Subcutaneous abdominal adipose tissue (tissue), 5 donors: ENCODE measurements at regions not wholly inside any gene's neighbourhood (a gene's known extent, or its start where the extent isn't known, plus 50 kb on each side); places are given as distances from the start of the nearest gene placed in this dataset.

ENCODE experiments used
- H3K27ac ChIP-seq: one replicate; pipeline ENCODE4 v1.7.0; 2013; ENCODE audit warnings: low read depth, mild to moderate bottlenecking, inconsistent platforms, low read length, moderate library complexity
- H3K27me3 ChIP-seq, 5 donors: one replicate each; pipeline ENCODE4 v1.7.0; 2013; ENCODE audit warnings: low read length in 5 of 5, inconsistent platforms in 1 of 5; ENCODE audit not compliant: control insufficient read depth in 5 of 5, insufficient read depth in 4 of 5
- H3K36me3 ChIP-seq, 5 donors: one replicate each; pipeline ENCODE4 v1.7.0; 2013; ENCODE audit warnings: low read length in 5 of 5; ENCODE audit not compliant: control insufficient read depth in 5 of 5, insufficient read depth in 5 of 5
- H3K4me1 ChIP-seq, 5 donors: one replicate each; pipeline ENCODE4 v1.7.0; 2013; ENCODE audit warnings: low read length in 5 of 5, mild to moderate bottlenecking in 3 of 5, moderate library complexity in 1 of 5; ENCODE audit not compliant: control insufficient read depth in 5 of 5, insufficient read depth in 5 of 5
- H3K4me3 ChIP-seq, 5 donors: one replicate each; pipeline ENCODE4 v1.7.0; 2013; ENCODE audit warnings: low read length in 5 of 5, low read depth in 1 of 5
- H3K9ac ChIP-seq, 5 donors: one replicate each; pipeline ENCODE4 v1.7.0; 2013; ENCODE audit warnings: low read length in 5 of 5, mild to moderate bottlenecking in 4 of 5, moderate library complexity in 3 of 5
- H3K9me3 ChIP-seq, 5 donors: one replicate each; pipeline ENCODE4 v1.7.0; 2013; ENCODE audit warnings: low read length in 5 of 5; ENCODE audit not compliant: control insufficient read depth in 5 of 5
- donor health status: healthy.
- donor health status: healthy.
- donor health status: healthy.
- donor health status: healthy.
- donor health status: healthy.

DNA sequence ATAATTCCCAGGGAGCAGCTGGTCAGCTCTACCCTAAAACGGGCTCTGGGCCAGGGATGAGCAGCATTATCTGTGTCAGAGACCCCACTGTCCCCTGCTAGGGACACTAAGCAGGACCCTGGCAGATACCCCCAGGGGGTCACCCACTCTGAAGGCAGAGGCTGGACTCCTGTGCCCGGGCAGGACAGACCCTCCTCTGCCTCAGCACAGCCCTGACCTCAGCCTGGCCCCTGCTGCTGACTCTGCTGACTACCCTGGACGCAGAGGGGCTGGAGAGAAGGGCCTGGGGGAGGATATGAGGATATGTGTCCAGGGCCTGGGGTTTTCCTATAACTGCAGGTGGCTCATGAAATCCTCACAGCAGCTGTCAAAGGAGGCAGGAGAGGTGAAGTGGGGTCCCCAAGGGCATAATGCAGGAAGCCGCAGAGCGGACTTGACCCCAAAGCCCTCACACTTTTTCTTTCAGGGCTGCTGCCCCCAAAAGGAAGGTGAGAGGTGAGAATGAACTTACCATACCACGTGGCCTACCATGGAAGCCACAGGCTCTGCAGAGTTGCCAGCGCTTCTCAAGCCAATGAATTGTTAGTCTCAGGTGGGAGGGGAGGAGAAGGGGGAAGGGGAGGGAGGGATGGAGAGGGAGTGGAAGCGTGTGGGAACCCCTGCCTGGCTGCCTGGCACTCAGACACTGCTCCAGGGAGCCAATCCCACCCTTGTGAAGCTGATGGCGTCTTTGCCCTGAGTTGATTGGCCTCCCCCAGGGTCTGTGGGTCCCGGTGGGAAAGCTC lies 76.7 kb upstream of the WNT11 start:
- no peaks in the 10 kb centered on the region for H3K9me3 ChIP-seq
- no peak overlapping the region for H3K27ac ChIP-seq
- H3K27me3 ChIP-seq = no peaks in the 10 kb centered on the region
- H3K9ac ChIP-seq = no peak overlapping the region
- H3K4me1 ChIP-seq = peaks cover 0 to 2% (median 0%) of the 10 kb centered on the region in 5 donors
- H3K36me3 ChIP-seq = no peaks in the 10 kb centered on the region
- no peak overlapping the region for H3K4me3 ChIP-seq

DNA sequence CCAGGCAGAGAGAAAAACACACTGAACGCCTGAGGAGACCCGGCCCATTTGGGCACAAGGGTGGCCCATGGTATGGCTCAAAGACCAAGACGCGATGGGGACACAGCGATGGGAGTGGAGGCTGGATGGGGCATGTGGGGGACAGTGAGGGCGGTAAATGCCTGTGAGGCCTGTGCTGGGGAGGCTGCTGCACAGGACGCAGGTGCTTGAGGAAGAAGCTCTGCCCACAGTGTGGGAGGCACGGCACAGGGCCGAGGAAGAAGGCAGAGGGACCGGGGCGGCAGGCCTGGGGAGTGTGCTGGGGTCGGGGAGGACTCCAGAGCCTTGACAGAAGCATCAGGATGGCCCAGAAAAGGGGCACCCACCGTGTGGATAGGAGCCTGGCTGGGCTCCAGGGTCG lies 75.9 kb upstream of the WNT11 start:
- Histone ChIP-seq H3K27ac (no peak overlapping the region), H3K9me3 (no peaks in the 10 kb centered on the region), H3K4me3 (no peak overlapping the region), H3K9ac (no peak overlapping the region), H3K27me3 (no peaks in the 10 kb centered on the region), H3K36me3 (no peaks in the 10 kb centered on the region), H3K4me1 (no peaks in the 10 kb centered on the region)

DNA sequence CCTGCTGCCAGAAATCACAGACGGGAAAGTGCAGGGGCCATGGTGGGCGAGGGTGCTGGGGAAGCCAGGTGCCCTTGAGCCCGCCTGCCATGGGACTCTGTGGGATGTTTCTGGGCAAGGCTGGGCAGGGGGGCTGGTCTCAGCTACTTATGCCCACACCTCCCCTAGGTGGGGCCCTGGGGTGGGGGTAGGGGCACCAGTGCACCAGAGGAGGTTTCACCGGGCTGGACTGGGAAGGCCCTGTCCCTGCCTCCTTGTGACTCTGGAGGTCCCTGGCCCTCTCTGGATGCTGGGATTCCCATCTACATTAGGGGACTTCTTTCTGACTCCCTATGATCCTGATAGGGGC lies 75.2 kb upstream of the WNT11 start:
- Histone ChIP-seq H3K9ac (no peak overlapping the region), H3K4me3 (no peak overlapping the region), H3K36me3 (no peaks in the 10 kb centered on the region), H3K27me3 (no peaks in the 10 kb centered on the region), H3K9me3 (no peaks in the 10 kb centered on the region), H3K4me1 (peaks cover 0 to 4% (median under 1%) of the 10 kb centered on the region in 5 donors), H3K27ac (no peak overlapping the region)

DNA sequence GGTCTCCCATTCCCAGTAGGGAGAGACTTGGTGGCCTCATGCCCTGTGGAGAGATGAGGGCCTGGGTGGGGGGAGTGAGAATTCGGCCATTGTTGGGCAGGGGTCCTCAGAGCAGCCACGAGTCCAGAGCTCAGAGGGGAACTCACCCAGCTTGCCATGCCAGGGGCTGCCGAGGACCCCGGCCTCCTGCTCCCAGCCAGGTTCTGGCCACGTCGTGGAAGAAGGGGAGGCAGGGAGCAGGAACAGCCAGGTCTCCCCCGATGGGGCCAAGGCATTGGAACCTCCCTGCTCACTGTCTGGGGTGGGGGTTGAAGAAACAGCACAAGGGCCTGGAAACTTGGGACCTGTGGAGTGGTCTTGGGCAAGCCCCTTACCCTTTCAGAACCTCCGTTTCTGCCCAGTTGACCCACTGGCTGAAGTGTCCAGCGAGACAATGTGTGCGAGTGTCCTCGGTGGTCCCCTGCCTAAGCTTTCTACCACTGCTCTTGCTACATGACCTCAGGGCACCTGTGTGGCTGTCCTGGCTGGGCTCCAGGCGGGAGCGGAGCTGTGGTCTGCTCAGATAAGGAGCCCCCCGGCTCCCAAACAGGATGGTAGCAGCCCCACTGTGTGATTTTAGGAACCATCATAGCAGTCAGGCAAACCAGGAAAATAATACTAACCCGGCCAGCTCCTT lies 74.7 kb upstream of the WNT11 start:
- no peak overlapping the region for H3K27ac ChIP-seq
- H3K9ac ChIP-seq = no peak overlapping the region
- H3K27me3 ChIP-seq = no peaks in the 10 kb centered on the region
- H3K9me3 ChIP-seq = no peaks in the 10 kb centered on the region
- no peaks in the 10 kb centered on the region for H3K36me3 ChIP-seq
- peaks cover 0 to 8% (median 6%) of the 10 kb centered on the region in 5 donors for H3K4me1 ChIP-seq
- H3K4me3 ChIP-seq = no peak overlapping the region

DNA sequence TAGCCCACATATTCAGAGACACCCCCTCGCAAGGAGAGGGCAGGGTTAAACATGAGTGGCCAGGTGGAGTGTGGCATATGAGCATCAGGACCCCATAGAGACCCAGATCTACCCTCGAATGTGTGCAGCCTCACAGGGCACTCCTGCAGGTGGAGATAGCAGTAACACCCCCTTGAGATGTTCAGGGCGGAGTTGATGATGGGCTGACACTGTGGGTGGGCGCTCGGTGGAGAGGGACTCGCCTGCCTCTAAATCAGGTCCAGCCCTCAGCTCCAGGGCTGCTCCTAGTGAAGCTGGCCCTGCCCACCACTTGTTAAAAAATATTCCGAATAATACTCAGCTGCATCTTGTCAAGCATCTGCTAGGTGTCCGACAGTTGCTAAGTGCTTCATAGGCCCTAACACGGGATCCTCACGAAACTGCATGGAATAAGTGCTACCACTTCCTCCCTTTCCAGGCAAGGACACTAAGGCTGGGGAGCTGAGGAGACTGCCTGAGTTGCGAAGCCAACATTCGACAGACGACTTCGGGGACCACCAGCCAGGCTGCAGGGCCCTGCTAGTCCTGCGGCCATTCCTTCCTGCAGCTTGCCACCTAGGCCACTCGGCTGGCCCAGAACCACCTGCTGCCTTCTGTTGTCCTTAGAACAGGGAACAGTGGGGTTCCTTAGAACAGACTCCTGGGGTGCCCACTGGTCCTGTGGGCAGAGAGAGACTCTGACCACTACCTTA lies 74.0 kb upstream of the WNT11 start:
- Histone ChIP-seq H3K36me3 (no peaks in the 10 kb centered on the region), H3K4me3 (no peak overlapping the region), H3K27me3 (no peaks in the 10 kb centered on the region), H3K4me1 (peaks cover 0 to 8% (median 6%) of the 10 kb centered on the region in 5 donors), H3K9me3 (no peaks in the 10 kb centered on the region), H3K9ac (no peak overlapping the region), H3K27ac (no peak overlapping the region)

DNA sequence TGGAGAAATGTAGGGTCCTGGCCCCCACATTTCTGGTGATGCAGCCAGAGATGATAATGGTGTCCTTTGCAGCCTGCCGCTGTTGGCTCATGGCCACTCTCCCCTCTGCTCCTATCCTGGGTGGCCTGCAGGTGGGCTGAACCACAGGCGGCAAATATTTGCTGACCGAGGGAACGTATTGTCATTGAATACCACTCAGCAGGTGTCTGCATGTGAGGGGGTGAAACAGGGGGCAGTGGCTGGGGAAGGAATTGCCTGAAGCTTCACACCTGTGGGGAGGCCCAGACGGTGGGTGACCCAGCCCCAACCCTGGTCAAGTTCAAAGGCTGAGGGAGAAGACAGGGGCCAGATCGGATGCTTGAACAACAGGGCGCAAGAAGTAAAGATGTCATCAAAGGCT lies 73.3 kb upstream of the WNT11 start:
- H3K9me3 ChIP-seq = peaks cover 0 to 6% (median 4%) of the 10 kb centered on the region in 5 donors
- H3K4me1 ChIP-seq = peaks cover 0 to 8% (median 6%) of the 10 kb centered on the region in 5 donors
- no peak overlapping the region for H3K27ac ChIP-seq
- H3K4me3 ChIP-seq = no peak overlapping the region
- H3K36me3 ChIP-seq = no peaks in the 10 kb centered on the region
- no peaks in the 10 kb centered on the region for H3K27me3 ChIP-seq
- no peak overlapping the region for H3K9ac ChIP-seq

DNA sequence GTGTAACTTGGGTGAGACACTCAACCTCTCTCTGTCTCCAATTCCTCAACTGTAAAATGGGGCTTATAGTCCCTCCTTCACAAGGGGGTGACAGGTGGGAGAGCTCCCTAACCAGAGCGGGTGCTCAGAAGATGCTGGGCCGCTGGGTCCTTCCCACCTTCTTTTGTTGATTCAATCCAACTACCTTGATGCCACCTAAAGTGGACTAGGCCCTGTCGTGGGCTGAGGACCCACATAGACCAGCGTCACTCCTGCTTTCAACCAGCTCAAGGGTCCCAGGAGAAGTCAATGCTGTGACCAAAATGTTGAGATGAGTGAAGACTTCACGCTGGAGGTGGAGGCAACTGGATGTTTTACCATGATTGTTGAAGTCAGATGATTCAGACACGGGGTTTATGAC lies 72.7 kb upstream of the WNT11 start:
- Histone ChIP-seq H3K27me3 (no peaks in the 10 kb centered on the region), H3K4me3 (no peak overlapping the region), H3K36me3 (no peaks in the 10 kb centered on the region), H3K9ac (no peak overlapping the region), H3K4me1 (peaks cover 0 to 8% (median 6%) of the 10 kb centered on the region in 5 donors), H3K27ac (no peak overlapping the region), H3K9me3 (peaks cover 0 to 12% (median 10%) of the 10 kb centered on the region in 5 donors)

DNA sequence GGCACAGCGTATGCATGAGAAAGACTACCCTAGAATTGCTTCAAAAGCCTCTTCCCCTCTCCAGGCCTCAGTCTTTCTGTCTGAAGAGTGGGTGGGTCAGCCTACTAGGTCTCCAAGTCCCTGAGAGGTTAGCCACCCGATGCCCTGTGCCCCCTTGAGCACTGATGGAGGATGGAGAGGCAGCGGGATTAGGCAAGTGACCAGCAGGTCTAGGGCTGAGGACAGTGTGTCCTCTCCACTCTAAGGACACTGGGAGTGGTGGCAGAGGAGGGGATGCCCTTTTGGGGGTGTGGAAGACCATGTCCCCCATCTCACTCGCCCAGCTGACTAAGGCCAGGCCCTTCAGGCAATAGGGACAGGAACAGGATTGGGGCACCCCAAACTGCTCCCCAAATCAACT lies 72.2 kb upstream of the WNT11 start:
- H3K36me3 ChIP-seq = no peaks in the 10 kb centered on the region
- peaks cover 0 to 8% (median 6%) of the 10 kb centered on the region in 5 donors for H3K4me1 ChIP-seq
- no peak overlapping the region for H3K27ac ChIP-seq
- H3K9ac ChIP-seq = no peak overlapping the region
- H3K27me3 ChIP-seq = no peaks in the 10 kb centered on the region
- peaks cover 0 to 16% (median 12%) of the 10 kb centered on the region in 5 donors for H3K9me3 ChIP-seq
- H3K4me3 ChIP-seq = no peak overlapping the region

DNA sequence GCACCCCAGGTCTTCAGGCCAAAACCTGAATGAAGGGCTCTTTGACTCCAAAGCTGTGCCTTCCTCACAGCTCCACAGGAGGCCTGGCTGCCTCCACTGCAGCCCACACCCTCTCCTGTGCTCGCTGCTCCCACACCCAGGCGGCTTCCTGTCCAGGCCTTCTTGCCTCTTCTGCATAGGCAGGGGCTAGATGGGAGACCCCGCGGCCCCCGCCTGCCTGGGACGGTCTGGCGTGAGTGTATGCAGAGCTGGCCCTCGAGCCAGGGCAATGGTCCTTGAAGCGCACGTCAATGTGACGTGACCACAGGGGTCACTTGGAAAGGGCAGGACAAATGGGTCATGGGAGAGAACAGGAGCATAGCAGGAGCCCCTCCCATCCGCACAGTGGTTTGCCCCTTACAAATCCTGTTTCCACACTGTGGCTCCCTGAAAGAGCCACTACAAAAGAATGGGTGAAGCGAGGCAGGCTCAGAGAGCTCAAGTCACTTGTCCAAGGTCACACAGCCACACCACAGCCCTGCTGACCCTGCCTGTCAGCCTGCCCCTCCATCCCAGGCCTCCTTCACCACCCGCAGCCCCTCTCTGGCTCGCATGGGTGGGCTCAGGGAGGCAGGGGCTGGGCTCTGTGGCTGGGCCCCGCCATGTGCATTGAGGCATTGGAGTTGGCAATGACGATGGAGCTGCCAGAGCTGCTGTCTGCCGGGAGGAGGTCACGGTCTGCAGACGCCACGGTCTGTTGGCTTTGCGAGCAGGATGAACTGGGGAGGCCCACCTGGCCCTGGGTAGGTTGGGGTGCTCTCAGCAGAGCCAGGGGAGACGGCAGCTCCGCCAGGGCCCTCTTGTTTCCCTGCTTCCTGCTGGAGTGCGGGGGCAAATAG lies 71.2 kb upstream of the WNT11 start:
- no peak overlapping the region for H3K4me3 ChIP-seq
- no peak overlapping the region for H3K27ac ChIP-seq
- H3K36me3 ChIP-seq = no peaks in the 10 kb centered on the region
- H3K9ac ChIP-seq = no peak overlapping the region
- H3K4me1 ChIP-seq = peaks cover 0 to 8% (median 6%) of the 10 kb centered on the region in 5 donors
- peaks cover 0 to 16% (median 12%) of the 10 kb centered on the region in 5 donors for H3K9me3 ChIP-seq
- no peaks in the 10 kb centered on the region for H3K27me3 ChIP-seq
